Immature natural killer cell (primary cell): ENCODE measurements at regions not wholly inside any gene's neighbourhood (a gene's known extent, or its start where the extent isn't known, plus 50 kb on each side); places are given as distances from the start of the nearest gene placed in this dataset.

Experiments
- DNase-seq, 3 donors: peaks; one replicate each; pipeline ENCODE4 v3.0.0; 2022; ENCODE audit warnings: mixed read lengths in 1 of 3
- H3K27ac Mint-ChIP-seq, 6 donors: one replicate each; pipeline ENCODE4 v1.8.0; 2020; ENCODE audit warnings: mixed read lengths in 6 of 6, mild to moderate bottlenecking in 5 of 6, inconsistent platforms in 4 of 6, moderate library complexity in 3 of 6
- H3K27me3 Mint-ChIP-seq, 3 donors: one replicate each; pipeline ENCODE4 v1.8.0; 2020 to 2021; ENCODE audit warnings: low read depth in 3 of 3, mild to moderate bottlenecking in 3 of 3, mixed read lengths in 3 of 3, moderate library complexity in 3 of 3, inconsistent platforms in 1 of 3
- H3K36me3 Mint-ChIP-seq, 3 donors: one replicate each; pipeline ENCODE4 v1.8.0; 2020; ENCODE audit warnings: mixed read lengths in 3 of 3, inconsistent platforms in 2 of 3, mild to moderate bottlenecking in 2 of 3
- H3K4me1 Mint-ChIP-seq, 2 donors: one replicate each; pipeline ENCODE4 v1.8.0; 2020; ENCODE audit warnings: inconsistent platforms in 2 of 2, mild to moderate bottlenecking in 2 of 2, mixed read lengths in 2 of 2, moderate library complexity in 1 of 2
- H3K4me3 Mint-ChIP-seq, 5 donors: one replicate each; pipeline ENCODE4 v1.8.0; 2020; ENCODE audit warnings: mild to moderate bottlenecking in 5 of 5, mixed read lengths in 5 of 5, inconsistent platforms in 3 of 5, moderate library complexity in 3 of 5
- H3K9me3 Mint-ChIP-seq, 6 donors: one replicate each; pipeline ENCODE4 v1.8.0; 2020; ENCODE audit warnings: mild to moderate bottlenecking in 6 of 6, mixed read lengths in 6 of 6, inconsistent platforms in 4 of 6, moderate library complexity in 3 of 6

DNA sequence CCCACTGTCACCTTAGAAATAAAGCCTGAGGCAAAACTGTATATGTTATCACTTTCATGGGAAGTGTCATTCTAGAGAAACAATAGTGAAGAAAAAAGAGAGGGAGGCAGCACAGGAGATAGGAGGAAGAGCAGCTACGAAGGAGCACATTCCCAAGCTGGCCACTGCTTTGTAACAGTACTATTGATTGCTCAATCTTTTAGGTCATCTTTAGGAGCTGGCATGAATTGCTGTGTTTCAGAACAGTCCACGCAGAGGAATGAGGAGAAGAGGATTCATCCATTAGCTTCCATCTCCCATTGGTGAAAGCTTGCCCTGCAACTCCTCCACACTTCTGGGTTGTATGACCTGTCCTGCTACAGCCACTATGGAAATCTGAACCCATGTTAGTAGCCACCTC is 372.5 kb upstream of the DDHD1 start:
- no peak for DNase-seq
- Mint-ChIP-seq H3K27me3 (peaks cover 0 to 5% (median 0%) of the 10 kb centered on the region in 3 donors), H3K36me3 (no peaks in the 10 kb centered on the region)

DNA sequence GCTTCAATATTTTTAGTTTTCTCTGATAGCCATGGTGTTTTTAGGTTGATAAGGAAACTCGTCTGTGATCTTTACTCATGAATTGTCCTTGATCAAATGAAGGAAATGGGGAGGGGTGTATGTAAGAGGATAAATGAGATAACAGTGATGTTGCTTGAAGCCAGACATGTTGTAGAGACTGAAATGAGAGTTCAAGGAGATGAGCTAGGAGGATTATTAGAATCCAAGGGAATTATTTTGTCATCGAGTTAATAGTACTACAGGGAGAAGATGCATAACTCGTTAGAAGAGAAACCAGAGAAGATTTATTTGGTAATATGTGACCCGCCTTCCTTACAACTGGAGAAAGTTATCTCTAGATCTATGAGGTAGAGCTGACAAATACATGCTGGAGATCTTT is 371.3 kb upstream of the DDHD1 start:
- H3K27ac Mint-ChIP-seq = no peak overlapping the region
- H3K4me1 Mint-ChIP-seq = peaks cover 0 to 9% of the 10 kb centered on the region in 2 donors
- DNase-seq = no peak
- H3K9me3 Mint-ChIP-seq = peaks cover 0 to 24% (median 3%) of the 10 kb centered on the region in 6 donors
- H3K27me3 Mint-ChIP-seq = peaks cover 0 to 5% (median 0%) of the 10 kb centered on the region in 3 donors
- no peak overlapping the region for H3K4me3 Mint-ChIP-seq
- H3K36me3 Mint-ChIP-seq = no peaks in the 10 kb centered on the region

More for the DNA sequence above, 372.5 kb upstream of the DDHD1 start:
- H3K4me3 Mint-ChIP-seq = no peak overlapping the region
- peaks cover 0 to 8% of the 10 kb centered on the region in 2 donors for H3K4me1 Mint-ChIP-seq
- peaks cover 0 to 21% (median 3%) of the 10 kb centered on the region in 6 donors for H3K9me3 Mint-ChIP-seq
- no peak overlapping the region for H3K27ac Mint-ChIP-seq

- H3K4me1 Mint-ChIP-seq = peaks cover 0 to 9% of the 10 kb centered on the region in 2 donors
- peaks cover 0 to 22% (median 5%) of the 10 kb centered on the region in 6 donors for H3K9me3 Mint-ChIP-seq
- H3K27ac Mint-ChIP-seq = no peak overlapping the region
- DNase-seq = no peak
- H3K4me3 Mint-ChIP-seq = no peak overlapping the region
- peaks cover 0 to 5% (median 0%) of the 10 kb centered on the region in 3 donors for H3K27me3 Mint-ChIP-seq
- no peaks in the 10 kb centered on the region for H3K36me3 Mint-ChIP-seq
These were observed 370.1 kb upstream of the DDHD1 start for GRCh38 chr14:53523226-53523625.

DNA sequence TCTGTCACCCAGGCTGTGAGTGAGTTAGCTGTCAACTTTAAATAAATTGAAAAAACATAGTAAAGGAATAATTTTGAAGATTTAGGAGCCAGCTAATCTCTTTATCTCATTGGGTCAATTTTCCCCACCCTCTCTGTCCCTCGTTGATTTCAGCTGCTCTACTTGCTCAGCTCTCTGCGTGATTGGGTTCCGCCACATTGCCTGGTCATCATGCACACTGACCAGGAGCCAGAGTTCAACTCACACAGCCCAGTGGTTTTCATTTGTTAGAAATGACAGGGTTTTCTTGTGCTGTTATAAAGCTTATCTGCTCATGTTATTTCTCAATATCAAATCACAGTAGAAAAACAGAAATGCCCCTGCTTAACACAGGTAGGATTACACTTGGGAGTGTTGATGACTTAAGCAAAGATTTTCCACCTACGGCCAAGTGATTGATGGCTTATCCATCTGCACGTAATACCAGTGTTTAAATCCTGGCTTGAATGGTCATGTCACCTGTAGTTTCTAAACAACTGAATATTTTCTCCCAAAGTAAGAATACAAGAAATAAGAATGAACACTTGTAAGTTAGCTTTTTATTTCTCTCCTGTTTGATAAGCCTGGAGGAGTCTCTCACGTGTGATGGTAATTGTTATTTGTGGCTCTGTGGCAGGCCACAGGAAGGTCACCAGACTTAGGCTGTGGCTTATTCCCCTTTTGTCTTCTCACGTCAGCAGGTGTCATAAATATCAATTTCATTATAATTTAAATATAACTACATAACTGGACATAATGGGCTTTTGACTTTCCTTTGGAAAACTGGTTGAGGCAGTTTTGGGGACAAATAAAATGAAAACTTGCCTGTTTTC is 367.2 kb upstream of the DDHD1 start:
- no peak overlapping the region for H3K27ac Mint-ChIP-seq
- peaks cover 0 to 5% (median 0%) of the 10 kb centered on the region in 3 donors for H3K27me3 Mint-ChIP-seq
- H3K4me3 Mint-ChIP-seq = no peak overlapping the region
- H3K4me1 Mint-ChIP-seq = peaks cover 0 to 9% of the 10 kb centered on the region in 2 donors
- no peak for DNase-seq
- no peaks in the 10 kb centered on the region for H3K36me3 Mint-ChIP-seq
- peaks cover 0 to 27% (median 8%) of the 10 kb centered on the region in 6 donors for H3K9me3 Mint-ChIP-seq

GRCh38 chr14:53519137-53519536 is 366.0 kb upstream of the DDHD1 start:
- Mint-ChIP-seq H3K36me3 (no peaks in the 10 kb centered on the region), H3K4me1 (peaks cover 0 to 9% of the 10 kb centered on the region in 2 donors), H3K27ac (no peak overlapping the region), H3K4me3 (no peak overlapping the region), H3K27me3 (peaks cover 0 to 5% (median 0%) of the 10 kb centered on the region in 3 donors), H3K9me3 (peaks cover 0 to 27% (median 8%) of the 10 kb centered on the region in 6 donors)
- DNase-seq = no peak

- Mint-ChIP-seq H3K27me3 (peaks cover 0 to 3% (median 0%) of the 10 kb centered on the region in 3 donors), H3K4me1 (peaks cover 0 to 9% of the 10 kb centered on the region in 2 donors), H3K9me3 (peaks cover under 1 to 26% (median 4%) of the 10 kb centered on the region in 6 donors), H3K27ac (no peak overlapping the region), H3K36me3 (peaks cover 0 to 1% (median 0%) of the 10 kb centered on the region in 3 donors), H3K4me3 (no peak overlapping the region)
- DNase-seq = no peak
These were observed 364.3 kb upstream of the DDHD1 start for GRCh38 chr14:53517270-53517960.

DNA sequence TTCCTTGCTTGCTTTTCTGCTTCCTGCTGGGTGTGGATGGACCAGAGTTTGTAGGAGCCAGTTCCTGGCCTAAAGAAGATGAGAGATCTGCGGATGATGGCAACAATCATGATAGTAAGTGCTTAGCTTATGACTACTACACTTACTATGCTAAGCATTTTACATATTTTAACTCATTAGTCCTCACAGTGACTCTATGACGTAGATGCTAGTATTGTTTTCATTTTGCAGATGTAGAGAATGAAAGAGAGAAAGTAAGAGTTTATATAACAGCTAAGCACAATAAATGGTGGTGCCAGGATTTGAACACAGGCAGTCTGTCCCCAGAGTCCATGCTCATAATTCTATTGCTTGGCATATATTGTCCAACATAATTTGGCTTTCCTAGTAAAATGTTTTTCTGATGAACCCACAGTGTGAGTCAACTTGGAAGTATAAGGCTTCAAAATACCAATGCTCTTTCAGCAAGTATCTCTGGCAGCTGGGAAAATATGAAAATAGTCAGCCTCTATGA is 363.2 kb upstream of the DDHD1 start:
- Mint-ChIP-seq H3K4me1 (peaks cover 0 to 9% of the 10 kb centered on the region in 2 donors), H3K36me3 (peaks cover 0 to 5% (median 0%) of the 10 kb centered on the region in 3 donors), H3K4me3 (no peak overlapping the region), H3K27me3 (peaks cover 0 to 3% (median 0%) of the 10 kb centered on the region in 3 donors), H3K9me3 (peaks cover 0 to 18% (median 2%) of the 10 kb centered on the region in 6 donors), H3K27ac (no peak overlapping the region)
- DNase-seq = no peak

DNA sequence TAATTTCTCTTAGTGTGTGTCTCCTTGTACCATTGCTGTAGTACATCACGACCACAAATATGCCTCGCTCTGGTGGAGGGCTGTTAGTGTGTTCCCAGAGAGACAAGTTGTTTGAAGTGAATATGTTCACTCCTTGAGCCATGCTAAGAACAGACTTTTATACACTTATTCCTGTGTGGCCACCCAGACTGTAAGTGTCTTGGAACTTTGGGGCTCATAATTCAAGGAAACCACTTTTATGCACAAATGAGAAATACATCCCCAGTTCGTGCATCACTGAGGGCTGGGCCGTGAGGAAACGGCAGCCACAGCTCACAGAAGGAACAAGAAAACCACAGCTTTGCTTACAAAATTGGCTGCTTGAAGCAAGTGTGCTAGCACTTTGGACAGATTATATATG is 362.2 kb upstream of the DDHD1 start:
- Mint-ChIP-seq H3K9me3 (peaks cover 0 to 16% (median under 1%) of the 10 kb centered on the region in 6 donors), H3K27ac (no peak overlapping the region), H3K4me3 (no peak overlapping the region), H3K27me3 (peaks cover 0 to 5% (median 0%) of the 10 kb centered on the region in 3 donors), H3K4me1 (no peaks in the 10 kb centered on the region), H3K36me3 (peaks cover 0 to 5% (median 0%) of the 10 kb centered on the region in 3 donors)
- no peak for DNase-seq

- peaks cover 0 to 5% (median 0%) of the 10 kb centered on the region in 3 donors for H3K36me3 Mint-ChIP-seq
- no peak overlapping the region for H3K4me3 Mint-ChIP-seq
These were observed 361.1 kb upstream of the DDHD1 start for GRCh38 chr14:53514197-53514596.

DNA sequence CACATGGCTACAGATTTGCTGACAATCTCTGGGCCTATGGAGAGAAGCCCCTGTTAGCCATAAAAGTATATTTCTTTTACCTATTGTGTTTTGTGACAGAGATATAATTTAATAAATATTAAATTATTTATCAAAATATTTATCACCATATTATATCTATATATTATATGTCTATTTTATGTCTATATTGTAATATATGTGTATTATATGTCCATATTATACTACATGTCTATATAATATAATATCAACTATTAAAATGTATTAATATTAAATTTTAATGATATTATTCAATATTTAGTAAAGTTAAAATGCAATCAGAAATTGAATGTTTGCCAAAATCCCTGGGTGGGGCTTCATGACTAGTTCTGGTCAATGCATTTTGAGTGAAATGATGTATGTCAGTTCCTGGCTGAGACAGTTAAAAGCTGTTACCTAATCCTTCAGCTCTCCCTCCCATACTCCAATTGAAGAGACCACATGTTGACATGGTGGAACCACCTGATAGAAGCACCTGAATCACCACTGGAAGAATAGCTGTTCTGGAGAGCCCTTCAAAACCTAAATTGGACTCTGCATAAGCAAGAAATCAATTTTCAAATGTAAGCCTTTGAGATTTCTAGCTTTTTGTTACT is 357.3 kb upstream of the DDHD1 start:
- DNase-seq = no peak
- Mint-ChIP-seq H3K27ac (no peak overlapping the region), H3K4me1 (no peaks in the 10 kb centered on the region), H3K27me3 (peaks cover 0 to 8% (median 2%) of the 10 kb centered on the region in 3 donors), H3K4me3 (no peak overlapping the region), H3K9me3 (peaks cover 2 to 34% (median 9%) of the 10 kb centered on the region in 6 donors), H3K36me3 (peaks cover 0 to 5% (median 4%) of the 10 kb centered on the region in 3 donors)

More at GRCh38 chr14:53514197-53514596, 361.1 kb upstream of the DDHD1 start:
- Mint-ChIP-seq H3K4me1 (no peaks in the 10 kb centered on the region), H3K27ac (no peak overlapping the region), H3K27me3 (peaks cover 0 to 5% (median 0%) of the 10 kb centered on the region in 3 donors), H3K9me3 (peaks cover 0 to 17% (median under 1%) of the 10 kb centered on the region in 6 donors)
- no peak for DNase-seq

- Mint-ChIP-seq H3K9me3 (peaks cover 6 to 38% (median 11%) of the 10 kb centered on the region in 6 donors), H3K4me1 (no peaks in the 10 kb centered on the region), H3K4me3 (no peak overlapping the region), H3K27me3 (peaks cover 0 to 8% (median 3%) of the 10 kb centered on the region in 3 donors), H3K27ac (no peak overlapping the region), H3K36me3 (peaks cover 0 to 5% (median 4%) of the 10 kb centered on the region in 3 donors)
- no peak for DNase-seq
These were observed 356.4 kb upstream of the DDHD1 start for GRCh38 chr14:53509276-53510244.

- Mint-ChIP-seq H3K27me3 (peaks cover 2% of the 10 kb centered on the region in 3 donors), H3K4me3 (no peak overlapping the region), H3K27ac (no peak overlapping the region), H3K9me3 (peaks cover 21 to 71% (median 29%) of the 10 kb centered on the region in 6 donors), H3K4me1 (no peaks in the 10 kb centered on the region), H3K36me3 (peaks cover 0 to 12% (median 1%) of the 10 kb centered on the region in 3 donors)
- DNase-seq = no peak
These were observed 348.5 kb upstream of the DDHD1 start for GRCh38 chr14:53501361-53502211.
